Hematopoietic multipotent progenitor cell (in vitro differentiated cells): ENCODE measurements at regions not wholly inside any gene's neighbourhood (a gene's known extent, or its start where the extent isn't known, plus 50 kb on each side); places are given as distances from the start of the nearest gene placed in this dataset.
"Not testable (repeated sequence)": the region's sequence is repeated elsewhere in the genome, so short reads cannot be mapped to it uniquely, and the experiment has no call there.

ENCODE experiments used
- DNase-seq, 3 donors: peaks; one replicate each; pipeline ENCODE4 v3.0.0-alpha.2; 2011 to 2015; ENCODE audit warnings: low read depth in 2 of 3, low spot score in 2 of 3

GRCh38 chr3:56957522-56957921 lies 102.9 kb upstream of the SPATA12 start:
- DNase-seq = no peak

- no peak for DNase-seq
These were observed 103.6 kb upstream of the SPATA12 start for GRCh38 chr3:56956906-56957305.

- no peak for DNase-seq
These were observed 104.9 kb upstream of the SPATA12 start for GRCh38 chr3:56955492-56956111.

GRCh38 chr3:56954125-56954524 lies 106.3 kb upstream of the SPATA12 start:
- DNase-seq = no peak

- DNase-seq = no peak
These were observed 107.6 kb upstream of the SPATA12 start for GRCh38 chr3:56952846-56953245.

GRCh38 chr3:56952061-56952460 lies 108.4 kb upstream of the SPATA12 start:
- DNase-seq = no peak

- no peak for DNase-seq
These were observed 109.1 kb upstream of the SPATA12 start for GRCh38 chr3:56951366-56951765.

- DNase-seq = not testable (repeated sequence)
These were observed 115.1 kb upstream of the SPATA12 start for GRCh38 chr3:56945378-56945777.

GRCh38 chr3:56942523-56942922 lies 117.9 kb upstream of the SPATA12 start:
- no peak for DNase-seq

GRCh38 chr3:56940976-56941375 lies 119.5 kb upstream of the SPATA12 start:
- DNase-seq = no peak

GRCh38 chr3:56940321-56940720 lies 120.1 kb upstream of the SPATA12 start:
- DNase-seq = no peak

GRCh38 chr3:56939834-56940233 lies 120.6 kb upstream of the SPATA12 start:
- no peak for DNase-seq

GRCh38 chr3:56938530-56938929 lies 121.9 kb upstream of the SPATA12 start:
- DNase-seq = no peak

GRCh38 chr3:56937580-56937979 lies 122.9 kb upstream of the SPATA12 start:
- DNase-seq = peak in 1 of 3 donors; percentile 22

GRCh38 chr3:56935811-56936210 lies 124.7 kb upstream of the SPATA12 start:
- DNase-seq = no peak

- DNase-seq = not testable (repeated sequence)
These were observed 126.0 kb upstream of the SPATA12 start for GRCh38 chr3:56934481-56934880.

- no peak for DNase-seq
These were observed 126.7 kb upstream of the SPATA12 start for GRCh38 chr3:56933803-56934202.

GRCh38 chr3:56932866-56933265 lies 127.6 kb upstream of the SPATA12 start:
- no peak for DNase-seq

- no peak for DNase-seq
These were observed 128.6 kb upstream of the SPATA12 start for GRCh38 chr3:56931836-56932235.

- DNase-seq = no peak
These were observed 129.0 kb upstream of the ARHGEF3 start for GRCh38 chr3:56930706-56931105.

- DNase-seq = no peak
These were observed 128.3 kb upstream of the ARHGEF3 start for GRCh38 chr3:56929809-56930615.

GRCh38 chr3:56928379-56929068 lies 126.8 kb upstream of the ARHGEF3 start:
- DNase-seq = no peak
